ENCODE measurements at regions not wholly inside any gene's neighbourhood (a gene's known extent, or its start where the extent isn't known, plus 50 kb on each side); places are given as distances from the start of the nearest gene placed in this dataset.

- Histone ChIP-seq H3F3A (ENCODE audit: insufficient read depth, low read length) (no peaks in the 10 kb centered on the region), H3K4me3 (ENCODE audit: low read length) (no peak overlapping the region), H3K27me3 (replicated peaks; ENCODE audit: insufficient read depth, low read length) (no peaks in the 10 kb centered on the region), H3K27ac (ENCODE audit: low read length) (no peak overlapping the region), H4K20me1 (ENCODE audit: insufficient read depth, low read length) (no peaks in the 10 kb centered on the region), H3K36me3 (replicated peaks; ENCODE audit: insufficient read depth, low read length) (no peaks in the 10 kb centered on the region), H3K9me3 (replicated peaks; ENCODE audit: insufficient read depth, low read length) (no peaks in the 10 kb centered on the region), H2AFZ (ENCODE audit: low read length) (no peak overlapping the region), H3K79me2 (ENCODE audit: low read length) (no peaks in the 10 kb centered on the region), H3K9me2 (replicated peaks; ENCODE audit: insufficient read depth, low read length) (no peaks in the 10 kb centered on the region), H3K9ac (ENCODE audit: low read length) (no peak overlapping the region), H3K4me2 (ENCODE audit: low read depth, low read length) (no peak overlapping the region), H3K4me1 (ENCODE audit: low read length) (no peaks in the 10 kb centered on the region)
- no peak for TF ChIP-seq EZH2phosphoT487 (IDR thresholded peaks at IDR 0.05; ENCODE audit: low read length)
- no peak for TF ChIP-seq EZH2 (optimal IDR thresholded peaks at IDR 0.05; ENCODE audit: low read depth, low read length)
- no peak for TF ChIP-seq CTCF (IDR thresholded peaks at IDR 0.05; ENCODE audit: low read length)
- DNase-seq: no peak
Measured at GRCh38 chr3:66705076-66705475, 204.3 kb upstream of the LRIG1 start.

DNA sequence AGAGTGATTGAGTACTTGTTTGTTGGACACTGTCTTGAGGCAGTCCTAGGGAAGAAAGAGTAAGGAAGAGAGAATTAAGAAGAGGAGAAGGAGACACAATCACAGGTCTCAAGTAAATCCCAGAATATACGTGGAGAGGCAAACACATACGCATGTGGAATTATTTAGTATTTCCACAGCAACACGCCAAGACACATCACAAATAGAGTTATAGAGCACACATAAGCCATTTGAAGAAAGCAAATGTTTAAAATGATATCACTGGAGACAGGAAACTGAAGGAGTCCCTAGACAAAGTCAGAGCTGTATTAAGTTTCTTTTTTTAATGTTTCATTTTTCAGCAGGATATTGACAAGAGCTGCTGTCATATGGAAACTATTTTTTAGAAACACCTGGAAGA is 206.1 kb upstream of the LRIG1 start:
- H3K36me3 ChIP-seq (replicated peaks; ENCODE audit: insufficient read depth, low read length): no peaks in the 10 kb centered on the region
- no peaks in the 10 kb centered on the region for H3K9me3 ChIP-seq (replicated peaks; ENCODE audit: insufficient read depth, low read length)
- TF ChIP-seq EZH2phosphoT487 (IDR thresholded peaks at IDR 0.05; ENCODE audit: low read length) (no peak), EZH2 (optimal IDR thresholded peaks at IDR 0.05; ENCODE audit: low read depth, low read length) (no peak), CTCF (IDR thresholded peaks at IDR 0.05; ENCODE audit: low read length) (no peak)
- no peak overlapping the region for H2AFZ ChIP-seq (ENCODE audit: low read length)
- H3K4me1 ChIP-seq (ENCODE audit: low read length): no peaks in the 10 kb centered on the region
- H3K27ac ChIP-seq (ENCODE audit: low read length): no peak overlapping the region
- no peaks in the 10 kb centered on the region for H3K79me2 ChIP-seq (ENCODE audit: low read length)
- H3K9ac ChIP-seq (ENCODE audit: low read length): no peak overlapping the region
- DNase-seq: no peak
- no peaks in the 10 kb centered on the region for H4K20me1 ChIP-seq (ENCODE audit: insufficient read depth, low read length)
- no peak overlapping the region for H3K4me3 ChIP-seq (ENCODE audit: low read length)
- no peaks in the 10 kb centered on the region for H3K27me3 ChIP-seq (replicated peaks; ENCODE audit: insufficient read depth, low read length)
- no peak overlapping the region for H3K4me2 ChIP-seq (ENCODE audit: low read depth, low read length)
- H3F3A ChIP-seq (ENCODE audit: insufficient read depth, low read length): no peaks in the 10 kb centered on the region
- H3K9me2 ChIP-seq (replicated peaks; ENCODE audit: insufficient read depth, low read length): no peaks in the 10 kb centered on the region

- no peaks in the 10 kb centered on the region for H3K79me2 ChIP-seq (ENCODE audit: low read length)
- H3F3A ChIP-seq (ENCODE audit: insufficient read depth, low read length): no peaks in the 10 kb centered on the region
- H3K9me2 ChIP-seq (replicated peaks; ENCODE audit: insufficient read depth, low read length): no peaks in the 10 kb centered on the region
- no peak for TF ChIP-seq EZH2phosphoT487 (IDR thresholded peaks at IDR 0.05; ENCODE audit: low read length)
- TF ChIP-seq CTCF (IDR thresholded peaks at IDR 0.05; ENCODE audit: low read length): no peak
- TF ChIP-seq EZH2 (optimal IDR thresholded peaks at IDR 0.05; ENCODE audit: low read depth, low read length): no peak
- no peak overlapping the region for H2AFZ ChIP-seq (ENCODE audit: low read length)
- no peak for DNase-seq
- H3K9me3 ChIP-seq (replicated peaks; ENCODE audit: insufficient read depth, low read length): no peaks in the 10 kb centered on the region
- H3K4me2 ChIP-seq (ENCODE audit: low read depth, low read length): no peak overlapping the region
- H3K27me3 ChIP-seq (replicated peaks; ENCODE audit: insufficient read depth, low read length): no peaks in the 10 kb centered on the region
- H3K4me3 ChIP-seq (ENCODE audit: low read length): no peak overlapping the region
- H3K27ac ChIP-seq (ENCODE audit: low read length): no peak overlapping the region
- H3K36me3 ChIP-seq (replicated peaks; ENCODE audit: insufficient read depth, low read length): no peaks in the 10 kb centered on the region
- H3K4me1 ChIP-seq (ENCODE audit: low read length): no peaks in the 10 kb centered on the region
- no peaks in the 10 kb centered on the region for H4K20me1 ChIP-seq (ENCODE audit: insufficient read depth, low read length)
- no peak overlapping the region for H3K9ac ChIP-seq (ENCODE audit: low read length)
Measured at GRCh38 chr3:66709532-66709931, 208.7 kb upstream of the LRIG1 start.
